ENCODE measurements at regions not wholly inside any gene's neighbourhood (a gene's known extent, or its start where the extent isn't known, plus 50 kb on each side); places are given as distances from the start of the nearest gene placed in this dataset.

- POLR2A ChIA-PET, result no interaction called here
- CTCF ChIA-PET, result no interaction called here
- no peaks in the 10 kb centered on the region for H3K9me3 ChIP-seq (ENCODE audit: control insufficient read depth, insufficient read depth, low read length)
- peaks cover 10% of the 10 kb centered on the region for H3K27me3 ChIP-seq (ENCODE audit: control insufficient read depth, insufficient read depth, low read length)
- H3K27ac ChIP-seq (ENCODE audit: low read depth, low read length), result no peak overlapping the region
- H3K4me3 ChIP-seq (ENCODE audit: low read depth, low read length), result no peak overlapping the region
- DNase-seq (ENCODE audit: low read depth, low spot score), result no peak
- no peak for TF ChIP-seq CTCF (IDR thresholded peaks at IDR 0.05; ENCODE audit: low read depth, low read length)
Measured at GRCh38 chr1:212205006-212205405, 80.2 kb upstream of the PPP2R5A start.

GRCh38 chr1:212205843-212206242 is 79.4 kb upstream of the PPP2R5A start:
- Histone ChIP-seq H3K9me3 (ENCODE audit: control insufficient read depth, insufficient read depth, low read length) (no peaks in the 10 kb centered on the region), H3K27ac (ENCODE audit: low read depth, low read length) (no peak overlapping the region), H3K4me3 (ENCODE audit: low read depth, low read length) (no peak overlapping the region), H3K27me3 (ENCODE audit: control insufficient read depth, insufficient read depth, low read length) (peaks cover 10% of the 10 kb centered on the region)
- CTCF ChIA-PET, result no interaction called here
- TF ChIP-seq CTCF (IDR thresholded peaks at IDR 0.05; ENCODE audit: low read depth, low read length), result no peak
- DNase-seq (ENCODE audit: low read depth, low spot score), result no peak
- POLR2A ChIA-PET, result no interaction called here

- H3K27ac ChIP-seq (ENCODE audit: low read depth, low read length), result no peak overlapping the region
- no peaks in the 10 kb centered on the region for H3K9me3 ChIP-seq (ENCODE audit: control insufficient read depth, insufficient read depth, low read length)
- no peak overlapping the region for H3K4me3 ChIP-seq (ENCODE audit: low read depth, low read length)
- H3K27me3 ChIP-seq (ENCODE audit: control insufficient read depth, insufficient read depth, low read length), result peaks cover 10% of the 10 kb centered on the region
- no peak for TF ChIP-seq CTCF (IDR thresholded peaks at IDR 0.05; ENCODE audit: low read depth, low read length)
- DNase-seq (ENCODE audit: low read depth, low spot score), result no peak
- POLR2A ChIA-PET, result no interaction called here
- CTCF ChIA-PET, result no interaction called here
Measured at GRCh38 chr1:212207118-212207517, 78.1 kb upstream of the PPP2R5A start.

GRCh38 chr1:212207822-212208520 is 77.2 kb upstream of the PPP2R5A start:
- no peaks in the 10 kb centered on the region for H3K9me3 ChIP-seq (ENCODE audit: control insufficient read depth, insufficient read depth, low read length)
- no peak overlapping the region for H3K4me3 ChIP-seq (ENCODE audit: low read depth, low read length)
- H3K27me3 ChIP-seq (ENCODE audit: control insufficient read depth, insufficient read depth, low read length), result peaks cover 10% of the 10 kb centered on the region
- CTCF ChIA-PET, result no interaction called here
- no peak for TF ChIP-seq CTCF (IDR thresholded peaks at IDR 0.05; ENCODE audit: low read depth, low read length)
- DNase-seq (ENCODE audit: low read depth, low spot score), result no peak
- no peak overlapping the region for H3K27ac ChIP-seq (ENCODE audit: low read depth, low read length)
- POLR2A ChIA-PET, result no interaction called here

- no peak for TF ChIP-seq CTCF (IDR thresholded peaks at IDR 0.05; ENCODE audit: low read depth, low read length)
- POLR2A ChIA-PET, result no interaction called here
- Histone ChIP-seq H3K27ac (ENCODE audit: low read depth, low read length) (no peak overlapping the region), H3K9me3 (ENCODE audit: control insufficient read depth, insufficient read depth, low read length) (no peaks in the 10 kb centered on the region), H3K27me3 (ENCODE audit: control insufficient read depth, insufficient read depth, low read length) (peaks cover 10% of the 10 kb centered on the region), H3K4me3 (ENCODE audit: low read depth, low read length) (no peak overlapping the region)
- CTCF ChIA-PET, result no interaction called here
- DNase-seq (ENCODE audit: low read depth, low spot score), result no peak
Measured at GRCh38 chr1:212208978-212209644, 76.1 kb upstream of the PPP2R5A start.
